ENCODE measurements at regions not wholly inside any gene's neighbourhood (a gene's known extent, or its start where the extent isn't known, plus 50 kb on each side); places are given as distances from the start of the nearest gene placed in this dataset.

GRCh38 chr4:131192318-131192717 lies 1956.8 kb upstream of the PCDH10 start:
- CTCF ChIA-PET (ENCODE audit: low intra/inter-chr PET ratio), result no interaction called here
- no CpG with 5 or more reads among the region's 1 CpG for WGBS (ENCODE audit: insufficient coverage, low coverage, missing lambda C conversion rate)
- Histone ChIP-seq H3K79me2 (ENCODE audit: control insufficient read depth, insufficient read depth, low read length) (no peaks in the 10 kb centered on the region), H3K36me3 (ENCODE audit: control insufficient read depth, insufficient read depth, low read length) (no peaks in the 10 kb centered on the region), H3K4me1 (replicated peaks in 1 of 2; ENCODE audit: control insufficient read depth in 2 of 2, insufficient read depth in 2 of 2, low read length in 2 of 2) (no peaks in the 10 kb centered on the region), H3K27me3 (ENCODE audit: control insufficient read depth in 2 of 2, insufficient read depth in 2 of 2, low read length in 2 of 2) (no peaks in the 10 kb centered on the region), H2AFZ (ENCODE audit: low read depth, low read length) (no peak overlapping the region), H4K20me1 (replicated peaks; ENCODE audit: control insufficient read depth, insufficient read depth, low read length) (no peaks in the 10 kb centered on the region), H3K9me3 (replicated peaks; ENCODE audit: control insufficient read depth, insufficient read depth, low read depth, low read length) (no peaks in the 10 kb centered on the region), H3K9ac (ENCODE audit: insufficient read depth in 1 of 2, low read depth in 2 of 2, low read length in 2 of 2) (no peak overlapping the region), H3K4me2 (ENCODE audit: insufficient read depth, low read length) (no peak overlapping the region), H3K27ac (ENCODE audit: extremely low read depth, low read depth, low read length) (no peak overlapping the region), H3K4me3 (no peak overlapping the region), H3K9me1 (ENCODE audit: control insufficient read depth, insufficient read depth, low read length) (no peaks in the 10 kb centered on the region)
- FAIRE-seq, result no peak
- no peak for DNase-seq (ENCODE audit: extremely low read depth in 1 of 4, low spot score in 3 of 4)
- no peak for ATAC-seq
- POLR2A ChIA-PET, result no interaction called here
- intact Hi-C loops (cut with micrococcal nuclease), result no loop called here
- TF ChIP-seq, protein P1, sequence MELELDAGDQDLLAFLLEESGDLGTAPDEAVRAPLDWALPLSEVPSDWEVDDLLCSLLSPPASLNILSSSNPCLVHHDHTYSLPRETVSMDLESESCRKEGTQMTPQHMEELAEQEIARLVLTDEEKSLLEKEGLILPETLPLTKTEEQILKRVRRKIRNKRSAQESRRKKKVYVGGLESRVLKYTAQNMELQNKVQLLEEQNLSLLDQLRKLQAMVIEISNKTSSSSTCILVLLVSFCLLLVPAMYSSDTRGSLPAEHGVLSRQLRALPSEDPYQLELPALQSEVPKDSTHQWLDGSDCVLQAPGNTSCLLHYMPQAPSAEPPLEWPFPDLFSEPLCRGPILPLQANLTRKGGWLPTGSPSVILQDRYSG (tag; conservative IDR thresholded peaks at IDR 0.05; ENCODE audit: low read depth), result peak; percentile 67; the same call in 1 of the 2 replicates
- TF ChIP-seq NCOA1 (IDR thresholded peaks at IDR 0.05; ENCODE audit: low read depth), result no peak
- in situ Hi-C loops (cut with MboI), result no loop called here
- BruUV-seq (replicated peaks), result no TSS peak

DNA sequence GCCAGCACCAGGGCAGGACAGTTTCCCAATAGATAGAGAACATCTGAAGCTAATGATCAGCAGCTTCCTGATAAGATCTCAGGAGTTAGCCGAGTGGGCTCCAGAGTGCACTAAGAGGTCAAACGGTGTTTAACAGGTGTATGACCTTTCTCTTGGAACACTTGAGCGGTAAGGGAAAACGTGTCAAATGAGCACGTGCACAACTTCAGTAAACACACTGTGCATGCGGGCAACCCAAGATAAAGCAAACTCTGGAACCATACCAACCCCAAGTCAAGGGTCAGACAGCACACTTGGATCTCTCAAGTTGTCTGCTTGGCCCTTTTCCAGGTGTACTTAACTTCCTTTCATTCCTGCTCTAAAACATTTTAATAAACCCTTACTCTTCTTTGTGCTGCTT lies 1941.5 kb upstream of the PCDH10 start:
- Histone ChIP-seq H3K4me1 (replicated peaks in 1 of 2; ENCODE audit: control insufficient read depth in 2 of 2, insufficient read depth in 2 of 2, low read length in 2 of 2) (no peaks in the 10 kb centered on the region), H3K4me3 (no peak overlapping the region), H3K9me3 (replicated peaks; ENCODE audit: control insufficient read depth, insufficient read depth, low read depth, low read length) (no peaks in the 10 kb centered on the region), H3K9me1 (ENCODE audit: control insufficient read depth, insufficient read depth, low read length) (no peaks in the 10 kb centered on the region), H3K27me3 (ENCODE audit: control insufficient read depth in 2 of 2, insufficient read depth in 2 of 2, low read length in 2 of 2) (no peaks in the 10 kb centered on the region), H3K36me3 (ENCODE audit: control insufficient read depth, insufficient read depth, low read length) (no peaks in the 10 kb centered on the region), H2AFZ (ENCODE audit: low read depth, low read length) (no peak overlapping the region), H3K79me2 (ENCODE audit: control insufficient read depth, insufficient read depth, low read length) (no peaks in the 10 kb centered on the region), H4K20me1 (replicated peaks; ENCODE audit: control insufficient read depth, insufficient read depth, low read length) (no peaks in the 10 kb centered on the region), H3K4me2 (ENCODE audit: insufficient read depth, low read length) (no peak overlapping the region), H3K27ac (ENCODE audit: extremely low read depth, low read depth, low read length) (no peak overlapping the region), H3K9ac (ENCODE audit: insufficient read depth in 1 of 2, low read depth in 2 of 2, low read length in 2 of 2) (no peak overlapping the region)
- in situ Hi-C loops (cut with MboI), result no loop called here
- POLR2A ChIA-PET, result no interaction called here
- DNase-seq (ENCODE audit: extremely low read depth in 1 of 4, low spot score in 3 of 4) (peak in 1 of 4 experiments; percentile 2), ATAC-seq (no peak), FAIRE-seq (no peak)
- 5% methylated on average over 6 of the region's 6 CpGs for WGBS (ENCODE audit: insufficient coverage, low coverage, missing lambda C conversion rate)
- intact Hi-C loops (cut with micrococcal nuclease), result no loop called here
- CTCF ChIA-PET (ENCODE audit: low intra/inter-chr PET ratio), result no interaction called here
- BruUV-seq (replicated peaks), result no TSS peak
- no peak for TF ChIP-seq RAD51 (IDR thresholded peaks at IDR 0.05; ENCODE audit: borderline replicate concordance, low read depth)
- no peak for TF ChIP-seq TFAP4 (CRISPR knock-in tag; IDR thresholded peaks at IDR 0.05; ENCODE audit: borderline replicate concordance)
- TF ChIP-seq ZNF586 (CRISPR knock-in tag; conservative IDR thresholded peaks at IDR 0.05), result no peak
- TF ChIP-seq NFATC3 (IDR thresholded peaks at IDR 0.05), result no peak
- TF ChIP-seq MEF2D (tag; conservative IDR thresholded peaks at IDR 0.05; ENCODE audit: low read depth), result no peak
- TF ChIP-seq RBFOX2 (IDR thresholded peaks at IDR 0.05; ENCODE audit: low read depth, low read length), result no peak
- TF ChIP-seq NUFIP1 (IDR thresholded peaks at IDR 0.05; ENCODE audit: partially characterized antibody), result no peak
- no peak for TF ChIP-seq USF2 (CRISPR knock-in tag; IDR thresholded peaks at IDR 0.05)
- TF ChIP-seq KLF1 (tag; IDR thresholded peaks at IDR 0.05), result no peak
